ENCODE measurements at regions not wholly inside any gene's neighbourhood (a gene's known extent, or its start where the extent isn't known, plus 50 kb on each side); places are given as distances from the start of the nearest gene placed in this dataset.

DNA sequence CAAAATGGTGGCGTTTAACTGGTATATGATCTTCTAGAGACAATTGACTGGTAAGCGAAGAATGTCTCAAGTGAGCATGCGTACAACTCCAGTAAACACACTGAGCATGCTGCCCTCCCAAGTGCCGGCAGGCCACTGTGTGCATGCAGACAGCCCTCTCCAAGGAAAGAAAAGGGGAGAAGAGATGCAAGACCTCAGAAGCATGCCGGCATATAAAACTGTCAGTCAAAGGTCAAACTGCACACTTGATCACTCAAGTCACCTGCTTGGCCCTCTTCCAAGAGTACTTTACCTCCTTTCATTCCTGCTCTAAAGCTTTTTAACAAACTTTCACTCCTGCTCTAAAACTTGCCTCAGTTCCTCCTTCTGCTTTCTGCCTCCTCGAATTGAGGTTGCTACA lies 910.2 kb downstream of the TAF11L14 start:
- Histone ChIP-seq H4K20me1 (ENCODE audit: insufficient read depth, poor library complexity, severe bottlenecking) (no peaks in the 10 kb centered on the region), H3K9me2 (replicated peaks; ENCODE audit: insufficient read depth) (no peaks in the 10 kb centered on the region), H3K9me3 (ENCODE audit: low read depth) (no peaks in the 10 kb centered on the region), H3K27ac (no peak overlapping the region), H3K36me3 (replicated peaks; ENCODE audit: insufficient read depth, low read depth) (no peaks in the 10 kb centered on the region), H2AFZ (no peak overlapping the region), H3K79me2 (no peaks in the 10 kb centered on the region), H3K27me3 (no peaks in the 10 kb centered on the region), H3K4me1 (ENCODE audit: insufficient read depth) (no peaks in the 10 kb centered on the region), H3K4me3 (no peak overlapping the region), H3K4me2 (no peak overlapping the region)
- TF ChIP-seq, protein P1, sequence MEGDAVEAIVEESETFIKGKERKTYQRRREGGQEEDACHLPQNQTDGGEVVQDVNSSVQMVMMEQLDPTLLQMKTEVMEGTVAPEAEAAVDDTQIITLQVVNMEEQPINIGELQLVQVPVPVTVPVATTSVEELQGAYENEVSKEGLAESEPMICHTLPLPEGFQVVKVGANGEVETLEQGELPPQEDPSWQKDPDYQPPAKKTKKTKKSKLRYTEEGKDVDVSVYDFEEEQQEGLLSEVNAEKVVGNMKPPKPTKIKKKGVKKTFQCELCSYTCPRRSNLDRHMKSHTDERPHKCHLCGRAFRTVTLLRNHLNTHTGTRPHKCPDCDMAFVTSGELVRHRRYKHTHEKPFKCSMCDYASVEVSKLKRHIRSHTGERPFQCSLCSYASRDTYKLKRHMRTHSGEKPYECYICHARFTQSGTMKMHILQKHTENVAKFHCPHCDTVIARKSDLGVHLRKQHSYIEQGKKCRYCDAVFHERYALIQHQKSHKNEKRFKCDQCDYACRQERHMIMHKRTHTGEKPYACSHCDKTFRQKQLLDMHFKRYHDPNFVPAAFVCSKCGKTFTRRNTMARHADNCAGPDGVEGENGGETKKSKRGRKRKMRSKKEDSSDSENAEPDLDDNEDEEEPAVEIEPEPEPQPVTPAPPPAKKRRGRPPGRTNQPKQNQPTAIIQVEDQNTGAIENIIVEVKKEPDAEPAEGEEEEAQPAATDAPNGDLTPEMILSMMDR (IDR thresholded peaks at IDR 0.05; ENCODE audit: poor library complexity), result no peak
- peak; percentile 34 for DNase-seq (ENCODE audit: low spot score)
- WGBS (ENCODE audit: low lambda C conversion rate, missing lambda C conversion rate), result 77% methylated on average over 6 of the region's 6 CpGs

DNA sequence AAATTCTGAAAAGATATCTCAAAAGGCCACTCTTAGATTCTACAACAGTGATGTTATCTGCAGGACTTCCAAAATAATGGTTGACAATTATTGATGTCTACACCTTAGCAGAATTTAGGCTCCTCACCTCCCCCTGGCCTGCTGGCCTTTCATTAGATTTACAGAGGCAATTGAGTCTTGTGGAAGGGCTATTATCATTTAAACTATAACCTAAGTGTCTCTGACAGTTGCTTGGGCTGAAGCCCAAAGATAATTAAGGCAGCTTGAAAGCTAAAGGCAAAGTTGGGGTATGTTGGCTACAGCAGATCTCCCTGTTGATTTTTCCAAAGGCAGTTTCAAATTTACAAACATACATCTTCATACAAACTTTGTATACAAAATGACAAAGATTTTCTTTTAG lies 912.3 kb downstream of the TAF11L14 start:
- Histone ChIP-seq H3K4me2 (no peak overlapping the region), H3K4me1 (ENCODE audit: insufficient read depth) (no peaks in the 10 kb centered on the region), H3K27ac (peak overlapping the region; percentile 39), H2AFZ (no peak overlapping the region), H3K79me2 (no peaks in the 10 kb centered on the region), H3K27me3 (no peaks in the 10 kb centered on the region), H3K9me2 (replicated peaks; ENCODE audit: insufficient read depth) (no peaks in the 10 kb centered on the region), H3K4me3 (no peak overlapping the region), H3K36me3 (replicated peaks; ENCODE audit: insufficient read depth, low read depth) (no peaks in the 10 kb centered on the region), H4K20me1 (ENCODE audit: insufficient read depth, poor library complexity, severe bottlenecking) (no peaks in the 10 kb centered on the region), H3K9me3 (ENCODE audit: low read depth) (no peaks in the 10 kb centered on the region)
- TF ChIP-seq EZH2 (IDR thresholded peaks at IDR 0.05; ENCODE audit: borderline replicate concordance) (no peak), EZH2phosphoT487 (IDR thresholded peaks at IDR 0.05; ENCODE audit: low read depth, severe bottlenecking, unreplicated experiment) (no peak)
- TF ChIP-seq, protein P1 (IDR thresholded peaks at IDR 0.05; ENCODE audit: poor library complexity), result no peak
- no peak for DNase-seq (ENCODE audit: low spot score)

DNA sequence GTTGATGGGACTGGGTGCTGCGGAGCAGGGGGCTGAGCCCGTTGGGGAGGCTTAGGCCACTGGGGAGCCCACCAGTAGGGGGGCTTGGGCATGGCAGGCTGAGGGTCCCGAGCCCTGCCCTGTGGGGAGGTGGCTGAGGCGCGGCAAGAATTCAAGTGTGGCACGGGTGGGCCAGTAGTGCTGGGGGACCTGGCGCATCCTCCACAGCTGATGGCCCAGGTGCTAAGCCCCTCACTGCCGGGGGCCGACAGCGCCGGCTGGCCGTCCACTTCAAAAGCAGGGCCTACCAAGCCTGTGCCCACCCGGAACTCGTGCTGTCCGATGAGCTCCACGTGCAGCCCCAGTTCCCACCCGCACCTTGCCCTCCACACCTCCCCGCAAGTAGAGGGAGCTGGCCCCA lies 917.5 kb downstream of the TAF11L14 start:
- no peak overlapping the region for H2AFZ ChIP-seq
- H3K4me3 ChIP-seq, result no peak overlapping the region
- H3K9me3 ChIP-seq (ENCODE audit: low read depth), result no peaks in the 10 kb centered on the region
- no peaks in the 10 kb centered on the region for H3K4me1 ChIP-seq (ENCODE audit: insufficient read depth)
- H3K36me3 ChIP-seq (replicated peaks; ENCODE audit: insufficient read depth, low read depth), result no peaks in the 10 kb centered on the region
- H3K9me2 ChIP-seq (replicated peaks; ENCODE audit: insufficient read depth), result no peaks in the 10 kb centered on the region
- H3K79me2 ChIP-seq, result no peaks in the 10 kb centered on the region
- 97% methylated on average over 16 of the region's 18 CpGs for WGBS (ENCODE audit: low lambda C conversion rate, missing lambda C conversion rate)
- no peak overlapping the region for H3K27ac ChIP-seq
- no peak for DNase-seq (ENCODE audit: low spot score)
- no peak overlapping the region for H3K4me2 ChIP-seq
- TF ChIP-seq EZH2phosphoT487 (IDR thresholded peaks at IDR 0.05; ENCODE audit: low read depth, severe bottlenecking, unreplicated experiment), result no peak
- TF ChIP-seq EZH2 (IDR thresholded peaks at IDR 0.05; ENCODE audit: borderline replicate concordance), result no peak
- TF ChIP-seq, protein P1 (IDR thresholded peaks at IDR 0.05; ENCODE audit: poor library complexity), result no peak
- H4K20me1 ChIP-seq (ENCODE audit: insufficient read depth, poor library complexity, severe bottlenecking), result no peaks in the 10 kb centered on the region
- H3K27me3 ChIP-seq, result no peaks in the 10 kb centered on the region

DNA sequence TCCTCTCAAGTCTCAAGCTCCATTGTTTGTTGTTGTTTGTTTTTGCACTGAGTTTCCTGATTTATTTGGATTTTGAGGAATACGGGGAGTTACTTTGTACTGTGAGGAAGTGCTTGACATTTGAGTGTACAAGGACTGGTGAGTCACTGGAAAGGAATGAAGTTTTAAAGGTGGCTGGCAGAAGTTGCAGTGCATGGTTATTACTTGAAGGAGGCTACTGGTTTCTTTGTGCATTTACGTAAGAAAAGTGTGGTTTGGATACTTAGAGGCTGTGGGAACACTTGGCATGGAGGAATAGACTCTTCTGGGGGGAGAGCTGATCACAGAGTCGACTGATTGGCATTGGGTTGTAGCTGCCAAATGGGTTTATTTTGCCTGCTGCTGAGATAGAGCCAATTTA lies 919.0 kb downstream of the TAF11L14 start:
- Histone ChIP-seq H3K9me2 (replicated peaks; ENCODE audit: insufficient read depth) (no peaks in the 10 kb centered on the region), H4K20me1 (ENCODE audit: insufficient read depth, poor library complexity, severe bottlenecking) (no peaks in the 10 kb centered on the region), H3K79me2 (no peaks in the 10 kb centered on the region), H3K27me3 (no peaks in the 10 kb centered on the region), H3K9me3 (ENCODE audit: low read depth) (no peaks in the 10 kb centered on the region), H3K4me1 (ENCODE audit: insufficient read depth) (no peaks in the 10 kb centered on the region), H3K27ac (no peak overlapping the region), H2AFZ (no peak overlapping the region), H3K4me2 (no peak overlapping the region), H3K4me3 (no peak overlapping the region), H3K36me3 (replicated peaks; ENCODE audit: insufficient read depth, low read depth) (no peaks in the 10 kb centered on the region)
- TF ChIP-seq EZH2phosphoT487 (IDR thresholded peaks at IDR 0.05; ENCODE audit: low read depth, severe bottlenecking, unreplicated experiment) (no peak), EZH2 (IDR thresholded peaks at IDR 0.05; ENCODE audit: borderline replicate concordance) (no peak)
- TF ChIP-seq, protein P1 (IDR thresholded peaks at IDR 0.05; ENCODE audit: poor library complexity), result no peak
- WGBS (ENCODE audit: low lambda C conversion rate, missing lambda C conversion rate), result 46% methylated on average over 3 of the region's 3 CpGs
- peak; percentile 45 for DNase-seq (ENCODE audit: low spot score)
